Activated B cell treated with CpG ODN at 0.5 μM for 24 hours (primary cell): ENCODE measurements at regions not wholly inside any gene's neighbourhood (a gene's known extent, or its start where the extent isn't known, plus 50 kb on each side); places are given as distances from the start of the nearest gene placed in this dataset.
A peak's percentile ranks its signal among the peaks of the same experiment; 100 is the strongest.

ENCODE experiments used
- ATAC-seq: fragments of 200-7000 bp; cut with Tn5 transposase; one replicate; pipeline ENCODE4 v1.10.0; 2021; ENCODE audit warnings: low read depth, mild to moderate bottlenecking, moderate library complexity
- CTCF ChIA-PET: fragments of 350-600 bp; sonication (Branson Sonifier 250); formaldehyde crosslinking; loops from one replicate; lab custom pipeline; 2021; ENCODE audit warnings: antibody characterized with exemption; lab: Charles Lee
- POLR2A ChIA-PET: fragments of 350-600 bp; sonication (Branson Sonifier 250); formaldehyde crosslinking; loops from one replicate; lab custom pipeline; 2021; ENCODE audit warnings: antibody characterized with exemption; lab: Charles Lee
- DNase-seq: peaks from one replicate; pipeline ENCODE4 v3.0.0; 2022
- H3K27ac Mint-ChIP-seq: one replicate; pipeline ENCODE4 v1.8.0; 2020; ENCODE audit warnings: mixed read lengths
- H3K27me3 Mint-ChIP-seq: one replicate; pipeline ENCODE4 v1.8.0; 2021; ENCODE audit warnings: mixed read lengths
- H3K36me3 Mint-ChIP-seq: one replicate; pipeline ENCODE4 v1.8.0; 2021; ENCODE audit warnings: low read depth, mixed read lengths
- H3K4me1 Mint-ChIP-seq: one replicate; pipeline ENCODE4 v1.8.0; 2021; ENCODE audit warnings: mixed read lengths
- H3K4me3 Mint-ChIP-seq: one replicate; pipeline ENCODE4 v1.8.0; 2020; ENCODE audit warnings: mild to moderate bottlenecking, mixed read lengths
- H3K9me3 Mint-ChIP-seq: one replicate; pipeline ENCODE4 v1.8.0; 2020; ENCODE audit warnings: mixed read lengths
- CTCF ChIP-seq: fragments of 200-600 bp; IDR thresholded peaks from one replicate; pipeline ENCODE4 v1.8.0; 2022; ENCODE audit warnings: antibody characterized with exemption, mild to moderate bottlenecking
- intact Hi-C: fragments of 100-400 bp; cut with micrococcal nuclease; formaldehyde crosslinking; loops from one replicate; pipeline ENCODE4 v1.15.1; 2024

GRCh38 chrY:7272556-7273195, 361.1 kb upstream of the AMELY start:
- POLR2A ChIA-PET = interaction anchor here (1.0 to 1.4 kb wide), 3 partner anchors 18 to 458 kb away, joined by 3 to 5 read pairs (median 4); no protein-coding TSS in a partner anchor
- Mint-ChIP-seq H3K4me1 (peaks cover 29% of the 10 kb centered on the region), H3K27ac (peak overlapping the region; percentile 93), H3K36me3 (peaks cover 2% of the 10 kb centered on the region), H3K9me3 (no peaks in the 10 kb centered on the region), H3K4me3 (peak overlapping the region; percentile 94), H3K27me3 (no peaks in the 10 kb centered on the region)
- peak; percentile 15 for ATAC-seq
- DNase-seq = peak; percentile 39
- TF ChIP-seq CTCF = no peak
- CTCF ChIA-PET = interaction anchor here (1.7 kb wide), 1 partner anchor 9 kb away, joined by 6 read pairs; no protein-coding TSS in a partner anchor
- intact Hi-C loops = loop anchor here (1.0 to 5.0 kb wide), 9 partner anchors 11 to 1264 kb away; no protein-coding TSS in a partner anchor

GRCh38 chrY:7263773-7264172, 352.2 kb upstream of the AMELY start:
- POLR2A ChIA-PET = no interaction called here
- Mint-ChIP-seq H3K4me1 (no peaks in the 10 kb centered on the region), H3K9me3 (no peaks in the 10 kb centered on the region), H3K36me3 (no peaks in the 10 kb centered on the region), H3K27me3 (no peaks in the 10 kb centered on the region), H3K27ac (no peak overlapping the region), H3K4me3 (no peak overlapping the region)
- CTCF ChIA-PET = no interaction called here
- intact Hi-C loops = no loop called here
- ATAC-seq (no peak), DNase-seq (no peak)
- TF ChIP-seq CTCF = no peak

GRCh38 chrY:7262531-7262930, 351.0 kb upstream of the AMELY start:
- no peaks in the 10 kb centered on the region for H3K4me1 Mint-ChIP-seq
- ChIA-PET POLR2A (no interaction called here), CTCF (no interaction called here)

GRCh38 chrY:7261254-7261653, 349.7 kb upstream of the AMELY start:
- ChIA-PET CTCF (no interaction called here), POLR2A (no interaction called here)
- Mint-ChIP-seq H3K27me3 (peaks cover 1% of the 10 kb centered on the region), H3K27ac (no peak overlapping the region), H3K4me1 (no peaks in the 10 kb centered on the region), H3K9me3 (no peaks in the 10 kb centered on the region), H3K4me3 (no peak overlapping the region), H3K36me3 (no peaks in the 10 kb centered on the region)
- intact Hi-C loops = no loop called here
- TF ChIP-seq CTCF = no peak
- ATAC-seq = no peak
- DNase-seq = no peak

More at GRCh38 chrY:7262531-7262930, 351.0 kb upstream of the AMELY start:
- intact Hi-C loops = no loop called here
- Mint-ChIP-seq H3K36me3 (no peaks in the 10 kb centered on the region), H3K4me3 (no peak overlapping the region), H3K27me3 (no peaks in the 10 kb centered on the region), H3K9me3 (no peaks in the 10 kb centered on the region), H3K27ac (no peak overlapping the region)
- no peak for DNase-seq
- TF ChIP-seq CTCF = no peak
- ATAC-seq = no peak

- Mint-ChIP-seq H3K4me3 (no peak overlapping the region), H3K9me3 (peaks cover 8% of the 10 kb centered on the region), H3K4me1 (peaks cover 3% of the 10 kb centered on the region), H3K36me3 (no peaks in the 10 kb centered on the region), H3K27ac (no peak overlapping the region), H3K27me3 (peaks cover 2% of the 10 kb centered on the region)
- ChIA-PET CTCF (no interaction called here), POLR2A (no interaction called here)
- TF ChIP-seq CTCF = no peak
- DNase-seq = no peak
- intact Hi-C loops = no loop called here
- ATAC-seq = no peak
These were observed 328.5 kb upstream of the AMELY start for GRCh38 chrY:7240101-7240500.
